Stimulated activated CD8-positive, alpha-beta memory T cell treated with anti-CD3 and anti-CD28 coated beads, Interleukin-15, amount 100 ng/mL, for 48 hours (primary cell): ENCODE measurements at regions not wholly inside any gene's neighbourhood (a gene's known extent, or its start where the extent isn't known, plus 50 kb on each side); places are given as distances from the start of the nearest gene placed in this dataset.

Source experiments
- DNase-seq, 2 donors: peaks; one replicate each; pipeline ENCODE4 v3.0.0-alpha.2; 2020; ENCODE audit warnings: low read depth in 2 of 2

DNA sequence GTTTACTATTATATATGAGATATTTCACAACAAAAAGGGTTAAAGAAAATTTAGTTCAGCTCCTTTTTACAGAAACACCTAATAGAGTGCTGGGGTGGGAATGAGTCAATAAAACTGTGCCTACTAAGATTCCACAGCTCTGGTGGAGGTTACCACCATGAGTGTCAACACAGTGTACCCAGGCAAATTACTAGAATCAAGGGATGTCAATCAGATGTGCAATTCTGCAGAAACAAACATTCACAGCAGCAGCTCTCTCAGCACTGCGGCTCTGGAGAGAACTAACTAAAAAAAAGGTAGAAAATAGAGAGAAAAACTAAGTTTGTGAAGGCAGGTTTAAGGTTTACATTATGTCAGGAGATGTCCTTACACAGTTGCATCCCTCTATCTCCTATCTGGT lies 1313.0 kb downstream of the MAT2B start:
- DNase-seq, result no peak

DNA sequence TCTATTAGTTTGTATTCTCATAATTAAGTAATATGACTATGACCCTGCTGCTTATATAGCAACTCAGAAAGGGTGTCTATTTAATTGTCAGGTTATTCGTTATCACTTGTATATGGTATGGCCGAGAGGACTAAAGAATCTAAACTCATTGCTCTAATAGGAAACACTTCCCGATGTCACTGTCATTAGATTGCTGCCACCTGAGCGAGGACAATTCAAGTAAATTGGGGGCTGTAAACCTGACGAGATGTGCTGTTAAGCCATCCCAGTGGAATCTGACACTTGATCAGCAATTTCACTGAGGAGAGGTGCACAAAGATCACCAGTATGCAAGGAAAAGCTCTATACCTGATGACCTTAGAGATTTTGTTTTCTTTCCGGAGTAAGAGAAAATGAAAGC lies 1319.3 kb downstream of the MAT2B start:
- no peak for DNase-seq

DNA sequence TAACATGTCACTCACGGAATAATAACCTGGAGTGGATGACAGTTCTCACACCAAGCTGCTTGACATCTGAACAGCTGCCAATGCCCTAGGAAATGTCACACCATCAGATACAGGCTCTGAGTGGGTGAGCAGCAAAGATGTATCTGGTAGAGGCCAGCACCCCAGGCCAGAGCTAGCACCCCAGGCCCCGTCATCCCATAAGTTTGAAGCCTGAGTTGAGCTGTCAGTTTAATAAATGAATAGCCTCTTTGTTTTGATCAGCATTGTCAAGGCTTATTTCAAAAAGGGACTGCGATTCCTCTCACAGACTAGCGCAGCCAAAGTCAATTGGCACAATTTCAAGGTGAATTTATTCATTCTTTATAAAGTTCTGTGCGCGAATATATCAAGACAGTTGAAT lies 1327.1 kb downstream of the MAT2B start:
- DNase-seq, result no peak

DNA sequence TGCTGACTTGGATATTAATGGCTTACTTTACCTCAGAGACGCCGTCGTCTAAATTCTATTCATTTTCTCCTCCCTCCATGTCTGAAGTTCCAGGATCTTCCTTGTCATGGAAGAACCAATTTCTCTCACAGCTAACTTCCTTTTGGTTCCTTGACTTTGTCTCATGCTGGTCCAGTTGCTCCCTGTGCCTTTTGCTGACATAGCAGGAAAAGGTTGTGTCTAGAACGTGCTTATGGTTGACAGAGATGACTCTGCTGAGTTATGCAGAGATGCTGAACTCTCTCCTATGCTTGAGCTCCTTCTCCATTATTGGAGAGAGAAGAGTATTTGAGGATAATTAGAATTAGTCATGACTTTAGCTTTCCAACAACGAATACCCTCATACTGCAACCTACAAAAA lies 1338.9 kb downstream of the MAT2B start:
- DNase-seq, result no peak

DNA sequence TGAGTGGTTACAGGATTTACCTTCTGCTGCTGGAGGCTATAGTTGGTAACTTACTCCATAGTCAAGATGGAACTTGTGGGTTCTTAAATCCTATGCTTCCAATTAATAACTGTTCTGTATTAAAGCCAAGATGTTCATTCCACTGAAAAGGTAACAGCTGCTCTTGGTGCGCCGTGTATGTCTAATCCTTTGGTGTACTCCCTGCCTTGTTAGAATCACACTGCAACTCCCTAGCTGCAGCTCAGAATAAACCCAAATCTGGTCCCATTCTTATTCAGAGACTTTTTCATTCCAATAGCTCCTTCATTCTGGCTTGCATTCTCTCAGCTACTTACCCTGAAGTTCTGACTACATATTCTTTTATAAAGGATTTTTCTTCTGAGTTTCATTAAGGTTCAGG lies 1355.5 kb downstream of the MAT2B start:
- DNase-seq, result no peak

DNA sequence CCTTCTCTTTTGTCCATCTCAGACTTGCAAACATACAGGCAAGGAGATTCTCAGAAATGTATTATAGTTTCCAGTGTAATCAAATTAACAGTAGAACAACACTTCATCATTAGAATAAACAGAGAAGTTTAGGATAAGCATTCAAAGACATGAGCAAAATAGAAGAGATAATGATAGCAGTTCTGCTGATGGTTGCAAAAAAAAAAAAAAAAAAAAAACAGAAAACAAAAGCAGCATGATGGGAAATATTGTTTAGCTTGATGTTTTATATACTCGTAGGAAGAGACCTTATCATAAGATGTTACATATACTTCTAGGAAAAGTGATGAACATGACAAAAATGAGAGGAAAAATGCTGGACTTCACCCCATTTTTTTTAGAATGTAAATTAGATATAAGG lies 1356.2 kb downstream of the MAT2B start:
- no peak for DNase-seq

DNA sequence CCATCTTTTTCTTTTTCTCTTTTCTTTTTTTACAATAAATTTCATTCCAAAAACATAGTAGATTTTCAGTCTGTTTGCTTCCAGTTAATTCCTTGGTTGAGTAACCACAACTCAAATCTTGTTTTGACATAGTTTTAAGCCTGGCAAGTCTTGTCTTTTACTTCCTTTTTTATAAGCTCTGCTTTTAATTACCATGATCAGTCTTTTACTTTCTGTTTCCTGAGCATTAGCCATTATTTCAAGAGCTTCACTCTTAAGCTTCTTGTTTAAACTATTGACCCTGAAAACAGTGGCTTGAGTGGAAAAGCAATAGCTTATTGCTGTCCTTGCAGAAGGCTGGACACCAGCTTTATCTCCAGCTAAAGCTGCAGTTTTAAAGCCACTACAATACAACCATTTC lies 1363.3 kb downstream of the MAT2B start:
- DNase-seq, result no peak

DNA sequence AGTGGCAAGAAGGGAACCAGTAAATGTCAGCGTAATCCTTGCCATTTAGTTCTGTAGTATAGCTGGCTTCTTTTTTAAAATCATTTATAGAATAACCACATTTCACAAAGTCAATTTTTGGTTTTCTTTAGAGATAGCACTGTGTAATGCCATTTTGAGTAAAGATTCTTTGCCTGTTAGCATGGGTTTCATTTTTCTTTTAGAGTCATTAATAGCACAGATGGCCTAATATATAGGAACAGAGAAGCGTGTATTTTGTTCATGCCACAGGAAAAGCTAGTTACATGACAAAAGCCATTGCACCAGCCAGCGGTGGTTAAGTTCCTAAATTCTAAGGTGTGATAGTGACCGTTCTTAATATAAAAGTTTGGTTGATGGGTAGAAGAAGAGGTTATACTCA lies 1363.9 kb downstream of the MAT2B start:
- no peak for DNase-seq

DNA sequence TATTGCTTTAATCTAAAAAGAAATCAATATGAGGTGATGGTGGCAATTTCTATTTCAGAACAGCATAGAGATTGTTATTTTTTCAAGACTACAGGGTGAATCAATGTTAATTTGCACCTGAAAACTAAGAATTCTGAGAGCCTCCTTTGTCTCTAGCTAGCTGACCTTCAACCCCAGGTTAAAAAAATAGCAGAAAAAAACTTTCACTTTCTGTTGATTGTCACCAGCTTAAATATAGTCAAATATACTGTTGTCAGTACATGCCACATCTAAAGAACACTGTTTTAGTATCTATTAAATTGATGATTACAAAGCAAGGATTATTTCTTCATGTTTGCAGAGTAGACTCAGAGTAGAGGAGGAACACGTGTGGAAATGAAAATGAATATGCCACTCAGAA lies 1371.4 kb downstream of the MAT2B start:
- DNase-seq, result no peak

DNA sequence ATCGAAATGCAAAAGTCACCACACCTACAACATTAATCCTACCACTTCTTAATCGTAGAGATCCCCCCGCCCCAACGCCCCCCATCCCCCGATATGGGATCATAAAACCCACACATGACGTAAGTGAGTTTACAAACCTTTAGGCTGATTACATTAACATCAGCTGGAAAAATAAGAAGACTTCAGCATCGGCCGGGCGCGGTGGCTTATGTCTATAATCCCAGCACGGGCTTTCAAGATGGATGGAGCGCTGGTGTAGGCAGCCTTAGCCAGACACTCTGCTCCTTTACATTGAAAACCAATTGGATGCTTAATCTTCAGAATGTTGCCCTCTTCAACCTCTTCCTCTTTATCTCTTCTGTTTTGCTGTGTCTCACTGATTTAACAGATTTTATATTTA lies 1376.0 kb downstream of the MAT2B start:
- no peak for DNase-seq

DNA sequence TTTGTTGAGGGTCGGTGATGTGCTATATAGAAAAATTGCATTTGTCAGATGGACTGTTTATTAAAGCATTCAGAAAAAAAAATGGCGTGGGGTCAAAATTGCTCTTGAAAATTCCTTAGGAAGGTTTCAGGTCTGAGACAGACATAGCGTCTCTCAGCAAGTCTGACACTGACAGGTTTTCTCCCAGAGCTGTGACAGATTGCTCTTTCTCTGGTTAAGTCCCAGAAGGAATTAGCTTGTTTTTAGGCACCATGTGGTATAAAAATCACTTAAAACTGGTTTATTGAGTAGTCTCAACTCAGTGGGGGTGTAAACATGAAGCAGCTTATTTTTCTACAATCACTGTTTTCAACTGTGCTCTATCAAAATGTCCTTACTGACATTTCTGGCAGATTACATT lies 1379.8 kb downstream of the MAT2B start:
- no peak for DNase-seq

DNA sequence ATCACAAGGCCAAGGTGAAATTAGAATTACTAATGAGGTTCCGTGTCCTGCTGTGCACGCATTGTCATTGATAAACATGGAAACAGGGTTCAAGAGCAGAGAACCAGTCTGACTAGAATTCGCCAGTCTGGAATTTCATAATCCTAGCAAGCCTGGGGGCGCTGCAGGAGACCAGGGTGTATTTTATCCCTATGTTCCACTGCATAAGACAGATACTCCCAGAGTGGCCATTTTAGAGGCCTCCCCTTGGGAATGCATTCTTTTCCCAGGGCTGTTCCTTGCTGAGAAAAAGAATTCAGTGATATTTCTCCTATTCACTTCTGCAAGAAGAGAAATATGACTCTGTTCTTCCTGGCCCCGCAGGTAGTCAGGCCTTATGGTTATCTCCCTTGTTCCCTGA lies 1387.7 kb downstream of the MAT2B start:
- no peak for DNase-seq

DNA sequence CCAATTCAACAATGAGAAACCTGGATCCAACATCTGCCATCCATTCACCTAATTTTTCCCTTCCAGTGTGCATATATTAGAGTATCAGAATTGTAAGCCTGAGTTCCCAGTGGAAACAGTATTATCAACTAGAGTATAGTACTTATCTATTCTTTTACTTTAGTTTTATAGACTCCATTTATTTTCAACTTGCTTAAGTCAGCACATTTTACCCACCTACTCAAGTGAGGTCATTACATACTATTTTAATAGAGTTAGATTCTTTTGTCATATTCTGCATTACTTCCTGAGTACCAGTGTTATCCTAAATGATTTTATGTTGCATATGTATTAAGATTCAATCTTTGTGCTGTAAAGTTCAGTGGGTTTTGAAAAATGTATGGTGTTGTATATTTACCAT lies 1393.3 kb downstream of the MAT2B start:
- no peak for DNase-seq

DNA sequence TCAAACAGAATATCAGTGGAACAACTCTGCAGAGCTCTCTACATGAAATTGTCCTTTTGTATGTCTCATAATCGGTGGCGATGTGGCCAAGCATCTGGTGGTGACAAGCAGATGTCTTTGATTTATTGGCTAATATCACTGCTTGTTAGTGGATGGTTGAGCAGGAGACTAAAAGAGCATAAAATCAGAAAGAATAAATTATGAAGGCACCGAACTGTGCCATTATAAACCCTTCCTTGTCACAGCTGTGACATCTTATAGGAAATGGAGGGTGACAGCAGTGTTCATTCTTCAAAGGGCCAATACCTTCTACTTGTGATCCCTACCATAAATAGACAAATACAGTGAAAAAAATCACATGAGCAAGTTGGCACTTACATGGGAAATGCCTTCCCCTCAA lies 1404.3 kb downstream of the MAT2B start:
- DNase-seq, result no peak

DNA sequence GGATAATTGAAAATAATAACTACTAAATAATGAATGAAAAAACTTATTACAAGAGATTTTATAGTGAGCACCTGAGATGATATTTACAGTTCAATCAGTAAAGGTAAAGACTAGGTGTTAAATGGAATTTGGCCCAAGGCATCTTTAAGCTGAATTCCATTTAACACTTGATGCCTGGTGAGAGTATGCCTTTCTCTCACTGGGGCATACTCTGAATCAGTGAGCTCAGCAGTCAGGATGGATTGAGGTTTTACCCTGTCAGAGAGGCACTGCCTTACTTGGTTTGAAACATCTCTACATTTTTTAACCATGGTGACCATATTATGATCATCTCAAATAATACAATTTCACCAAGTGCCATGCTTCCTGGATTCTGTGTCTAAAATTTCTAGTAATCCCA lies 1416.3 kb downstream of the MAT2B start:
- DNase-seq, result no peak

DNA sequence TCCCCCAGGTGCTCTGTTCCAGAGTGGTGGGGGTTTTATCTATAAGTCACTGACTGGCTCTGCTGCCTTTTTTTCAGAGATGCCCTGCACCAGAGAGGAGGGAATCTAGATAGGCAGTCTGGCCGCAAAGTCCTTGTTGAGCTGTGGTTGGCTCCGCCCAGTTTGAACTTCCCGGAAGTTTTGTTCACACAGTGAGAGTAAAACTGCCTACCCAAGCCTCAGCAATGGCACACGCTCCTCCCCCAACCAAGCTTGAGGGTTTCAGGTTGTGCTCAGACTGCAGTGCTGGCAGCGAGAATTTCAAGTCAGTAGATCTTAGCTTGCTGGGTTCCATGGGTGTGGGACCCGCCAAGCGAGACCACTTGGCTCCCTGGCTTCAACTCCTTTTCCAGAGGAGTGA lies 1428.6 kb downstream of the MAT2B start:
- DNase-seq, result no peak

DNA sequence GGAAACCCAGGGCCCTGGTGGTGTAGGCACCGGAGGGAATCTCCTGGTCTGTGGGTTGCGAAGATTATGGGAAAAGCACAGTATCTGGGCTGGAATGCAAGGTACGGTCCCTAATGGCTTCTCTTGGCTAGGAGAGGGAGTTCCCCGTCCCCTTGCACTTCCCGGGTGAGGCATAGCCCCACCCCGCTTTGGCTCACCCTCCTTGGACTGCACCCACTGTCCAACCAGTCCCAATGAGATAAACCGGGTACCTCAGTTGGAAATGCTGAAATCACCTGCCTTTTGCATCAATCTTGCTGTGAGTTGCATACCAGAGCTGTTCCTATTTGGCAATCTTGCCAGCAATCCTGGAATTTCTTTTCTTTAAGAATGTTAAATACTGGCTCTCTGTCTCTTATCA lies 1429.1 kb downstream of the MAT2B start:
- no peak for DNase-seq

DNA sequence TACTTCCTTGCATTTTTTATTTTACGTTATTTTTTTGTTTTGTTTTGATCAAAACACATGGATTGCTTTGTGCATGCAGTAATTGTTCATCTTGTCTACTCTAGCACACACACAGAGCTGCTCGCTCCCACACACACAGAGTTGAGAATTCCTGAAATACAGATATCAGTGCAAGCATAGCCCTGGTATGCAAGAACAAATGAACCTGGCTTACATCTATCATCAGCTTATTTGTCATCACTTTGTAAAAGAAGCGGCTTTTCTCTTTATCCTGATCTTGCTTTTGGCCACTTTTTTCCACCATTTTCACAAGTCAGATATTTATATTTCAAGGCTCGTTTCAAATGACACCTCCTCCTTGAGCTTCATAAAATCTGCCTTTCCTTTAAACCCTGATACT lies 1435.7 kb downstream of the MAT2B start:
- no peak for DNase-seq

DNA sequence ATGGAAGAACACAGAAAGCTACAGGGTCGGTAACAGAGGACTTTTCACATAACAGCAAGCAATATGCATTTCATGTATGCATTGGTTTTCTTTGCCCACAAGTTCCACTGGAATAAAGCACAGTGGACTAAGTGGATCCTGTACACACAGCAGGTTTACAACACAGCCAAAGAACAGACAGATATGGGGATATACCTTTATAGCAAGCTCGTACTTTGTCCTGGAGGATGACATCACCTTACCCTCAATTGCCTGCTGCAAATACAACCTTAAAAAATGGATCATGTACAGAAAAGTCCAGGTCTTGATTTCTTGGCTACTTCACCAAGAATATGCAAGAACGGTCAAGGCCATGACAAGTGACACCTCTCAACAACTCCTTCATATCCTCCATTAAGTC lies 1445.5 kb downstream of the MAT2B start:
- DNase-seq, result no peak

DNA sequence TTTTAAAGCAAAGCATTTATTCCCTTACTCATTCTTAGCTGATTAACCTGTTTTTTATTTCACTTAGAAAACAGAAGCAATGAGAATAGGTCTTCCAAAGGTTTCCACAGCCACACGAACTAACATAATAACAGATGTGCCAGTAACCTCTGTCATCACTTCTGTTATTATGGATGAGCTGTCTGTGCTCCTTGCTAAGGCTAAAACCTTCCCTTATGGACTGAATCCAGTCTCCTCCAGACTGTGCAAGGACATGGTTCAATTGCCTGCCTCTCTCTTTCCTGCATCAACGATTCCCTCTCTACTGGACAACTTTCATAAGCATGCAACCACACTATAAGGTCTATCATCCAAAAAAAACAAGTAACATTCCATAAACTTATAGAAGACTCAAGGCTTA lies 1446.2 kb downstream of the MAT2B start:
- DNase-seq, result no peak

DNA sequence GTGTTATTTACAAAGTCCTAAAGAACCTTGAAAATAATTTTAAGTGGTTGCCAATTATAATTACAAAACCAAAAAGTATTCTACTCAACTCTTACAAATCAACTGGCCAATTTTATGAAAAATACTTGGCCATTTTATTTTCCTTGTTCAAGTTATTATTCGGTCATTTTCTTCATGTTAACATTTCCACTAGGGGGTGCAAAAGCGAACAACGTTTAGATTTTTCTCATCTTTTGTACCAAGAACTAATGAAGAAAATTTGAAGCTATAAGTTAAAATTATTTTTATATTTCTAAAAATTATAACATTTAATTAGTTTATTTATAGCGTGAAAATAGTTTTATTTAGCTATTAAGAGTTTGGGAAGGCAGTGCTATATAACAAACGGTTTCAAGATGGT lies 1453.3 kb downstream of the MAT2B start:
- DNase-seq, result no peak

DNA sequence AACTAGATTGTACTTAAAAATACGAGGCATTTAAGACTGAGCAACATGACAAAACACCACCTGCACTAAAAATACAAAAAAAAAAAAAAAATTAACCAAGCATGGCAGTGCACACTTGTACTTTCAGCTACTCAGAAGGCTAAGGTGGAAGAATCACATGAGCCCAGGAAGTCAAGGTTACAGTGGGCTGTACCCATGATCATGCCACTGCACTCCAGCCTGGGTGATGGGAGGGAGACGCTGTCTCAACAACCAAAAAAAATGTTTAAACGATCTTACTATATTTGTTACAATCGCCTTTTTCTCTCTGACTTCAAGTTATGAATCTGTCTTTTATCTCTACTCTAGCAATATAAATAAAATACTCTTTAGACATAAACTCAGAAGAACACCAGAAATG lies 1454.3 kb downstream of the MAT2B start:
- no peak for DNase-seq

DNA sequence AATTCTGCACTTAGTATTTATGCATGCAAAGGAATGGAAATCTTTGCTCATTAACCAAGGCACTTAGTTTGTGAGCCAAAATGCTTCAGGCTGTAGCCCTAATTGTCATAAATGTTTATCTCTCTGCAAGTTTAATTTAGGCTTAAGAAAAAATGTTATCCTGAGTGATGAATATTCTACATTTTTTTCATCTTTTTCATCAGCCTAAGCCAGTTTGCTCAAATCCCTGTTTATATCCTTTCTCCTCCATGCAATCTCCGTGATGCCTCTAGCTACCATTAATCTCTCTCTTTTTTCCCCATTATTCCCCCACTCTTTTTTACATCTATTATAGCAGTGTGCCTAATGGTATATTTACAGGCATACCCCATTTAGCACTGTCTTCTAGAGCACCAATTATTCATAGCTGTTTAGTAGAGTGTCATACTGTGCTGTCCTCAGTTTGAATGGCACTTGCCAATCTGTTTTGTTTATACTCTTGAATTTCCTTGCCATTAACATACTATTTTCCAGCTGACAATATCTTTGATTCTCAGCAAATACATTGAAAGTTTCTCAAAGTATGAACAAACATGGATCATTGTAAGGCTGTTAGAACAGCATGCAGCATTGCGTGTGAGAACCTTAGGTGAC lies 1457.0 kb downstream of the MAT2B start:
- no peak for DNase-seq

DNA sequence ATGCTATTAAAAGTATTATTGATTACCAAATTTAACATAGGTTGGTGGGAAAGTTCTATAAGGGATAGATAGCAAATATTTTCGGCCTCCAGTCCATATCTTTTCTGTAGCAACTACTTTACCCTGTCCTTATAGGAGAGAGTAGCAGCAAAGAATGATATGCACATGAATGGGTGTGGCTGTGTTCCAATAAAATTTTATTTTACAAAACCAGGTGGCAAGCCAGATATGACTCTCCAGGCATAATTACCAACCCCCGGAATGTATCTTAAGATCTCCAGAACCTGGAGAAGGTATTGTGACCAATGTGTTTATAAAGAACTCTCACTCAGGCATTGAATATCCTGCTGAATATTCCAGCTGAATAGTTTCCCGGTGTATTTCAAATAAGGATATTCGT lies 1461.2 kb downstream of the MAT2B start:
- DNase-seq, result no peak

DNA sequence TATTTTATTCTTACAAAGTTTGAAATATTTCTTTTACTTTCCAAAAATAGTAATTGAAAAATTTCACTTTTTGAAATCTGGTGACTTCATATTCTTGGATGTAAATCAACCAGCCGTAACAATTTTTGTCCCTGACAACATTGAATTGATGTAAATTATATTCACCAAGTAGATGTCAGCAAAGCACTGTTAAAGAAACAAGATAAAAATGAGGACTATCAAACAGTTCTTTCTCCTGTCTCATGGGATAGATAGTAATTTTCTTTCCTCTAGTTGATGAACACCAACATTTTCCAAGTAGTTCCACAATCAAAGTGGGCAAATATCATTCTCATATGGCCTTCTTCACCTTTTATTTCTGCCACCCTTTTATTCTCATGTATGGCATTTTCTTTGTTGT lies 1461.9 kb downstream of the MAT2B start:
- DNase-seq, result no peak
